ENCODE measurements at regions not wholly inside any gene's neighbourhood (a gene's known extent, or its start where the extent isn't known, plus 50 kb on each side); places are given as distances from the start of the nearest gene placed in this dataset.

DNA sequence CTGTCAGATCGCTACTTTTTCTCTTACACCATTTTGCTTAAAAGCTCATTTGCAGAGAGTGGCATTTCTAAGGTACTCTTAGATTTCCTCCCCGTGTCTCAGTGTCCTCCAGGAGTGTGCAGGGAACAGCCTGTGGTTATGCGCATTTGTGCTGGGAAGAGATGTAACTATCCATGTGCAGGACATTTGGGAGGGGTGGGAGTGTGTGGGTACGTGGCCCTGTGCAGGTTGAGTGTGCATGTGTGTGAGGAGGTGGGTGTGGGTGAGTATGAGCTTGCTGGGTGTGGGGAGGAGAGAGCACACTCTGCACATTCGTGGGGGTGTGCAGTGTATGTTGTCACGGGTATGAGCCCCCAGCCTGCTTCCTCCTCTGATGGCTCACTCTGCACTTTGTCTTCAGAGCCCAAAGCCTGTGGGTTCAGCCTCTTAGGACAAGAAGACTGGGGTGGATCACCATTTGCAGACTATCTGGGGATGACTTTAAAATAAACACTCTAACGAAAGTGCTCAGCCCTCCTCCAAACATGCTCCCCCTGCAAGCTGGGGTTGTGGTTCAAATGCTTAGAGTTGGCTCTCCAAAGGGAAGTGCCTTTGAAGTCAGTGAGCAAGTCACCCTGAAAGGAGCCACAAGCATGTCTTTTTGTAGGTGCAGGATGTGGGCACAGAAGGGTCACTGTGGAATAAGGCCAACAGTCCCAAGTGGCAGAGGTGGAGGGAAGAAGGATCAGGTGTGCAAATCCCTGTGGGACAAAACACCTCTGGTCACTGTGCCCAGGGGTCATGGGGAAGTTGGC lies 295.4 kb downstream of the RRAGC start:
- Histone ChIP-seq H3K36me3 (ENCODE audit: insufficient read depth, low read length) (no peaks in the 10 kb centered on the region), H3K27ac (ENCODE audit: low read depth, low read length, poor library complexity, severe bottlenecking) (no peak overlapping the region), H3K9me3 (ENCODE audit: low read length) (no peaks in the 10 kb centered on the region), H3K4me1 (ENCODE audit: insufficient read depth, low read length, poor library complexity, severe bottlenecking) (no peaks in the 10 kb centered on the region), H3K79me2 (ENCODE audit: insufficient read depth, low read depth, low read length) (no peaks in the 10 kb centered on the region), H3K9me2 (ENCODE audit: insufficient read depth, low read length) (no peaks in the 10 kb centered on the region), H2AFZ (ENCODE audit: low read length) (no peak overlapping the region), H3K4me3 (ENCODE audit: low read depth, low read length, poor library complexity, severe bottlenecking) (no peak overlapping the region), H4K20me1 (ENCODE audit: insufficient read depth, low read length) (no peaks in the 10 kb centered on the region), H3K4me2 (ENCODE audit: low read length) (no peak overlapping the region)
- intact Hi-C loops (cut with micrococcal nuclease; ENCODE audit: unreplicated experiment), result no loop called here
- ChIA-PET CTCF (ENCODE audit: unreplicated experiment) (no interaction called here), POLR2A (no interaction called here)
- TF ChIP-seq EZH2phosphoT487 (IDR thresholded peaks at IDR 0.05; ENCODE audit: borderline replicate concordance, low read depth, low read length), result no peak
- TF ChIP-seq, protein P1, sequence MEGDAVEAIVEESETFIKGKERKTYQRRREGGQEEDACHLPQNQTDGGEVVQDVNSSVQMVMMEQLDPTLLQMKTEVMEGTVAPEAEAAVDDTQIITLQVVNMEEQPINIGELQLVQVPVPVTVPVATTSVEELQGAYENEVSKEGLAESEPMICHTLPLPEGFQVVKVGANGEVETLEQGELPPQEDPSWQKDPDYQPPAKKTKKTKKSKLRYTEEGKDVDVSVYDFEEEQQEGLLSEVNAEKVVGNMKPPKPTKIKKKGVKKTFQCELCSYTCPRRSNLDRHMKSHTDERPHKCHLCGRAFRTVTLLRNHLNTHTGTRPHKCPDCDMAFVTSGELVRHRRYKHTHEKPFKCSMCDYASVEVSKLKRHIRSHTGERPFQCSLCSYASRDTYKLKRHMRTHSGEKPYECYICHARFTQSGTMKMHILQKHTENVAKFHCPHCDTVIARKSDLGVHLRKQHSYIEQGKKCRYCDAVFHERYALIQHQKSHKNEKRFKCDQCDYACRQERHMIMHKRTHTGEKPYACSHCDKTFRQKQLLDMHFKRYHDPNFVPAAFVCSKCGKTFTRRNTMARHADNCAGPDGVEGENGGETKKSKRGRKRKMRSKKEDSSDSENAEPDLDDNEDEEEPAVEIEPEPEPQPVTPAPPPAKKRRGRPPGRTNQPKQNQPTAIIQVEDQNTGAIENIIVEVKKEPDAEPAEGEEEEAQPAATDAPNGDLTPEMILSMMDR (conservative IDR thresholded peaks at IDR 0.05; ENCODE audit: low read length), result no peak
- BruUV-seq (replicated peaks), result no TSS peak
- no peak for DNase-seq (ENCODE audit: low spot score)

DNA sequence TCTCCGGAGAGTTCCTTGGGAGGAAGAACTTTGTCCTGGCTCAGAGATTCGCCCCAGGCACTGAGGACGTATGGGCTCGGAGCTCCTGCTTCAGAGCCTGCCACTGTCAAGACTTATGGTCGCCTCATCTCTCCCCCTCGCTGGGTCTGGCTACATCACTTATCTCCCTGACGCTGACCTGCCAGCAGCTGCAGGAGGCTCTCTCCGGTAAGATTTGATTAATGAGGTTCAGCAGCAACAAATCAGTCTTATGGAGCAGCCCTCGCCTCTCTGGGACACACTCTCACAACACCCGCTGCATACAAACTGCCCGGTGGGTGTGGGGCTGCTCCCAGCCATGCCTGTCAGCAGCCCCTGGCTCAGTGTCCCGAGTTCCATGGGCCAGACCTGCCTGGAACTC lies 297.8 kb downstream of the RRAGC start:
- no peaks in the 10 kb centered on the region for H3K9me2 ChIP-seq (ENCODE audit: insufficient read depth, low read length)
- intact Hi-C loops (cut with micrococcal nuclease; ENCODE audit: unreplicated experiment), result no loop called here
- no TSS peak for BruUV-seq (replicated peaks)
- no peaks in the 10 kb centered on the region for H3K36me3 ChIP-seq (ENCODE audit: insufficient read depth, low read length)
- TF ChIP-seq, protein P1 (conservative IDR thresholded peaks at IDR 0.05; ENCODE audit: low read length), result no peak
- TF ChIP-seq EZH2phosphoT487 (IDR thresholded peaks at IDR 0.05; ENCODE audit: borderline replicate concordance, low read depth, low read length), result no peak
- no peaks in the 10 kb centered on the region for H3K9me3 ChIP-seq (ENCODE audit: low read length)
- no peak overlapping the region for H2AFZ ChIP-seq (ENCODE audit: low read length)
- ChIA-PET CTCF (ENCODE audit: unreplicated experiment) (no interaction called here), POLR2A (interaction anchor here (0.6 kb wide), 1 partner anchor 95 kb away, joined by 3 read pairs; no protein-coding TSS in a partner anchor)
- no peaks in the 10 kb centered on the region for H3K79me2 ChIP-seq (ENCODE audit: insufficient read depth, low read depth, low read length)
- no peak overlapping the region for H3K27ac ChIP-seq (ENCODE audit: low read depth, low read length, poor library complexity, severe bottlenecking)
- H3K4me1 ChIP-seq (ENCODE audit: insufficient read depth, low read length, poor library complexity, severe bottlenecking), result no peaks in the 10 kb centered on the region
- no peaks in the 10 kb centered on the region for H4K20me1 ChIP-seq (ENCODE audit: insufficient read depth, low read length)
- no peak overlapping the region for H3K4me3 ChIP-seq (ENCODE audit: low read depth, low read length, poor library complexity, severe bottlenecking)
- no peak for DNase-seq (ENCODE audit: low spot score)
- no peak overlapping the region for H3K4me2 ChIP-seq (ENCODE audit: low read length)

DNA sequence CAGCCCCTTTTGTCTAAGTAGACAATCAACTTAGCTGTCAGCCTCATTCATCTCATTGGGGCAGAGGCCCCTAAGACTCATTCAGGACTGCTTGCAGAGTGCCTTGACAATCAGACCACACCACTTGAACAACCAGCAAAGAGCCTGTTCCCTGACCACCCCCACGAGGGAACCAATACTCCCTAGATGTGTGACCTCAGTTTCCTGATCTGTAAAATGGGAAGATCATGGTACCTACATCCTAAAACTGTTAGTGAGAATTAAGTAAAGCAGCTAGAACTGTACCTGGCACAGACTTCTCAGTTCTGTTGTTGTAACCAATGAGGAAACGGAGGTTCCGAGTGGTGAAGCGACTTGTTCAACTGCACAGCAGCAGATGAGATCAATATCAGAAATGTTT lies 298.5 kb downstream of the RRAGC start:
- Histone ChIP-seq H2AFZ (ENCODE audit: low read length) (no peak overlapping the region), H3K9me3 (ENCODE audit: low read length) (no peaks in the 10 kb centered on the region), H3K4me1 (ENCODE audit: insufficient read depth, low read length, poor library complexity, severe bottlenecking) (no peaks in the 10 kb centered on the region), H3K79me2 (ENCODE audit: insufficient read depth, low read depth, low read length) (no peaks in the 10 kb centered on the region), H4K20me1 (ENCODE audit: insufficient read depth, low read length) (no peaks in the 10 kb centered on the region), H3K4me3 (ENCODE audit: low read depth, low read length, poor library complexity, severe bottlenecking) (no peak overlapping the region), H3K4me2 (ENCODE audit: low read length) (no peak overlapping the region), H3K36me3 (ENCODE audit: insufficient read depth, low read length) (no peaks in the 10 kb centered on the region), H3K9me2 (ENCODE audit: insufficient read depth, low read length) (no peaks in the 10 kb centered on the region), H3K27ac (ENCODE audit: low read depth, low read length, poor library complexity, severe bottlenecking) (no peak overlapping the region)
- CTCF ChIA-PET (ENCODE audit: unreplicated experiment), result no interaction called here
- DNase-seq (ENCODE audit: low spot score), result no peak
- no peak for TF ChIP-seq EZH2phosphoT487 (IDR thresholded peaks at IDR 0.05; ENCODE audit: borderline replicate concordance, low read depth, low read length)
- TF ChIP-seq, protein P1 (conservative IDR thresholded peaks at IDR 0.05; ENCODE audit: low read length), result no peak
- no TSS peak for BruUV-seq (replicated peaks)
- intact Hi-C loops (cut with micrococcal nuclease; ENCODE audit: unreplicated experiment), result no loop called here
- POLR2A ChIA-PET, result no interaction called here
